H1 (cell line): ENCODE measurements at regions not wholly inside any gene's neighbourhood (a gene's known extent, or its start where the extent isn't known, plus 50 kb on each side); places are given as distances from the start of the nearest gene placed in this dataset.

Source experiments
- CTCF ChIA-PET: fragments of 300-600 bp; sonication (Branson Sonifier 250); formaldehyde crosslinking; loops from one replicate; lab custom pipeline; 2021; ENCODE audit not compliant: partially characterized antibody; lab: Charles Lee
- POLR2A ChIA-PET: fragments of 300-600 bp; sonication (Branson Sonifier 250); formaldehyde crosslinking; loops from one replicate; lab custom pipeline; 2021; ENCODE audit warnings: inconsistent platforms; ENCODE audit not compliant: partially characterized antibody; lab: Charles Lee
- DNase-seq, 2 experiments: peaks; one replicate each; pipeline versions ENCODE4 v3.0.0 to v3.0.0-alpha.2; 2010 to 2022; ENCODE audit warnings: low spot score in 2 of 2, low read depth in 1 of 2, mixed read lengths in 1 of 2
- FAIRE-seq: peaks from 2 replicates; lab custom pipeline; 2011; peaks lifted over from hg19 to GRCh38; lab: Jason Lieb, UNC
- H2AFZ ChIP-seq: 2 replicates; pipeline ENCODE4 v1.8.1; 2012; ENCODE audit warnings: low read length, inconsistent platforms
- H2AK5ac ChIP-seq: 2 replicates; pipeline ENCODE4 v1.6.1; 2013; ENCODE audit warnings: low read depth, low read length
- H2BK120ac ChIP-seq: replicated peaks from 2 replicates; pipeline ENCODE3; 2013; ENCODE audit warnings: low read depth, low read length, inconsistent platforms
- H2BK12ac ChIP-seq: 2 replicates; pipeline ENCODE4 v1.6.1; 2013; ENCODE audit warnings: low read depth, low read length
- H2BK15ac ChIP-seq: 2 replicates; pipeline ENCODE4 v1.6.1; 2013; ENCODE audit warnings: low read length
- H2BK20ac ChIP-seq: 2 replicates; pipeline ENCODE4 v1.6.1; 2013; ENCODE audit warnings: low read length
- H2BK5ac ChIP-seq: 2 replicates; pipeline ENCODE4 v1.6.1; 2013; ENCODE audit warnings: low read depth, low read length
- H3K14ac ChIP-seq: 2 replicates; pipeline ENCODE4 v1.6.1; 2013; ENCODE audit warnings: inconsistent platforms; ENCODE audit not compliant: insufficient read length
- H3K18ac ChIP-seq: 2 replicates; pipeline ENCODE4 v1.6.1; 2013; ENCODE audit warnings: low read length; ENCODE audit errors: extremely low read depth
- H3K23ac ChIP-seq: 2 replicates; pipeline ENCODE4 v1.6.1; 2013; ENCODE audit warnings: inconsistent platforms; ENCODE audit not compliant: insufficient read length
- H3K23me2 ChIP-seq: 2 replicates; pipeline ENCODE4 v1.6.1; 2013; ENCODE audit warnings: low read depth, low read length
- H3K27ac ChIP-seq: 2 replicates; pipeline ENCODE4 v1.6.1; 2011; ENCODE audit warnings: low read depth, low read length, inconsistent platforms
- H3K27me3 ChIP-seq, 4 experiments: replicated peaks in 1 of 4; 1 replicate in 1 of 4; 2 replicates in 3 of 4; pipeline versions ENCODE4 v1.6.1 to v1.8.1; 2011 to 2013; ENCODE audit warnings: low read length in 3 of 4, mild to moderate bottlenecking in 3 of 4, inconsistent platforms in 2 of 4, mixed read lengths in 2 of 4, moderate library complexity in 1 of 4; ENCODE audit not compliant: control insufficient read depth in 3 of 4, insufficient read depth in 3 of 4; ENCODE audit errors: extremely low read depth in 1 of 4
- H3K36me3 ChIP-seq, 4 experiments: 2 replicates each; pipeline versions ENCODE4 v1.6.1 to v1.8.1; 2011 to 2013; ENCODE audit warnings: mild to moderate bottlenecking in 4 of 4, low read length in 3 of 4, moderate library complexity in 2 of 4, control low read depth in 1 of 4, inconsistent platforms in 1 of 4; ENCODE audit not compliant: insufficient read depth in 4 of 4, control insufficient read depth in 2 of 4
- H3K4ac ChIP-seq: replicated peaks from 2 replicates; pipeline ENCODE3; 2013; ENCODE audit warnings: low read length, low read depth, mixed read lengths, inconsistent platforms; ENCODE audit not compliant: insufficient read length
- H3K4me1 ChIP-seq, 4 experiments: replicated peaks in 1 of 4; 1 replicate in 1 of 4; 2 replicates in 3 of 4; pipeline versions ENCODE4 v1.6.1 to v1.8.1; 2011 to 2013; ENCODE audit warnings: low read length in 3 of 4, inconsistent platforms in 2 of 4, mixed read lengths in 1 of 4; ENCODE audit not compliant: insufficient read depth in 4 of 4, control insufficient read depth in 3 of 4
- H3K4me2 ChIP-seq, 2 experiments: 2 replicates each; pipeline versions ENCODE4 v1.6.1 to v1.8.1; 2011 to 2013; ENCODE audit warnings: low read depth in 2 of 2, low read length in 2 of 2, control low read depth in 1 of 2, inconsistent platforms in 1 of 2, mild to moderate bottlenecking in 1 of 2; ENCODE audit not compliant: insufficient read depth in 1 of 2
- H3K4me3 ChIP-seq, 4 experiments: fragments of 200-600, 300-600 bp in 1 of 4; sonication (generic), shearing (Covaris generic), sonication (Bioruptor Twin) in 1 of 4; 2 replicates each; pipeline versions ENCODE4 v1.5.1 to v1.8.1; 2011 to 2016; ENCODE audit warnings: low read length in 4 of 4, low read depth in 3 of 4, control low read depth in 2 of 4, inconsistent platforms in 2 of 4, mild to moderate bottlenecking in 2 of 4, mixed read lengths in 1 of 4, moderate library complexity in 1 of 4; ENCODE audit not compliant: insufficient read depth in 2 of 4; ENCODE audit errors: extremely low read depth in 1 of 4
- H3K56ac ChIP-seq: replicated peaks from 2 replicates; pipeline ENCODE3; 2013; ENCODE audit warnings: low read depth, mild to moderate bottlenecking, mixed read lengths, low read length, inconsistent platforms; ENCODE audit not compliant: insufficient read length
- H3K79me1 ChIP-seq: 2 replicates; pipeline ENCODE4 v1.6.1; 2013; ENCODE audit warnings: low read depth, low read length, control low read depth
- H3K79me2 ChIP-seq, 2 experiments: 2 replicates each; pipeline versions ENCODE4 v1.6.1 to v1.8.1; 2012 to 2013; ENCODE audit warnings: low read length in 2 of 2, mild to moderate bottlenecking in 2 of 2, inconsistent platforms in 1 of 2; ENCODE audit not compliant: insufficient read depth in 2 of 2, control insufficient read depth in 1 of 2
- H3K9ac ChIP-seq, 4 experiments: replicated peaks in 1 of 4; 1 replicate in 1 of 4; 2 replicates in 3 of 4; pipeline versions ENCODE4 v1.6.1 to v1.8.1; 2011 to 2013; ENCODE audit warnings: low read depth in 3 of 4, low read length in 3 of 4, control low read depth in 2 of 4, mild to moderate bottlenecking in 2 of 4, moderate library complexity in 2 of 4, inconsistent platforms in 1 of 4; ENCODE audit errors: extremely low read depth in 1 of 4
- H3K9me3 ChIP-seq, 2 experiments: 2 replicates each; pipeline versions ENCODE4 v1.6.1 to v1.8.1; 2012 to 2013; ENCODE audit warnings: mild to moderate bottlenecking in 2 of 2, moderate library complexity in 2 of 2, control low read depth in 1 of 2, inconsistent platforms in 1 of 2, low read depth in 1 of 2, low read length in 1 of 2, mixed read lengths in 1 of 2; ENCODE audit not compliant: insufficient read depth in 2 of 2
- H4K20me1 ChIP-seq, 2 experiments: replicated peaks in 1 of 2; 2 replicates each; pipeline versions ENCODE3 to v1.8.1; 2011 to 2013; ENCODE audit warnings: inconsistent platforms in 2 of 2, low read length in 2 of 2, mild to moderate bottlenecking in 1 of 2; ENCODE audit not compliant: insufficient read depth in 2 of 2, control insufficient read depth in 1 of 2
- H4K5ac ChIP-seq: 2 replicates; pipeline ENCODE4 v1.6.1; 2013; ENCODE audit warnings: low read length, low read depth, mixed read lengths, inconsistent platforms; ENCODE audit not compliant: insufficient read length
- H4K8ac ChIP-seq: 2 replicates; pipeline ENCODE4 v1.8.0; 2013; ENCODE audit warnings: mild to moderate bottlenecking, moderate library complexity, low read length, inconsistent platforms; ENCODE audit not compliant: insufficient read depth; ENCODE audit errors: extremely low read depth
- H4K91ac ChIP-seq: replicated peaks from 2 replicates; pipeline ENCODE3; 2013; ENCODE audit warnings: low read length, mixed read lengths, inconsistent platforms; ENCODE audit not compliant: insufficient read length
- WGBS, 2 experiments: shearing (Covaris generic) in 1 of 2; methylation state at CpG; one replicate each; pipeline versions ENCODE4 v1.1.6 to v1.1.7; 2013 to 2015; ENCODE audit warnings: low lambda C conversion rate in 2 of 2, mixed read lengths in 2 of 2, inconsistent platforms in 1 of 2, low coverage in 1 of 2, missing lambda C conversion rate in 1 of 2; ENCODE audit not compliant: insufficient replicate concordance in 2 of 2, insufficient coverage in 1 of 2, insufficient read length in 1 of 2; ENCODE audit errors: extremely low coverage in 1 of 2, missing lambda C conversion rate in 1 of 2; 5-methylcytosine and 5-hydroxymethylcytosine counted together
- TF ChIP-seq, protein P1 (sequence below): fragments of 300-600 bp; sonication (generic); IDR thresholded peaks from 2 replicates; pipeline ENCODE4 v1.7.1; 2012; ENCODE audit warnings: low read length, moderate library complexity, mild to moderate bottlenecking, inconsistent platforms; ENCODE audit not compliant: insufficient replicate concordance

DNA sequence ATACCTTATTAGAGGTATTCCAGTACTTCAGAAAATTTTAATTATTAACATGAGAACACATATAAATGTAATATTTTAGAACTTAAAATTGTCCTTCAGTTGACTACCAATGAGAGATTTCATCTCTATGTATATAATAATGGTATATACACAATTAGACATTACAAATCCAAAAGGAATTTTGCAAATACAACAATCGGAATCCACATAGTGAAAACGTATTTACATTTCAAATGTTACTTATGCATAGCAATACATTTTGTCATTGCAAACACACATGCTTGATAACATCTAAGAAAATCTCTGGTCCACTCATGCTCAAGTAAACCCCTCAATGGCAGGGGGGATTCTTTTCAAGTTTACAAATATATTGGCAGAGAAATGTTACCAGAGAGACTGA lies 2345.2 kb downstream of the PCDH9 start:
- Histone ChIP-seq H3K9ac (no peak overlapping the region), H3K4me1 (no peaks in the 10 kb centered on the region), H2BK12ac (no peak overlapping the region), H3K27me3 (no peaks in the 10 kb centered on the region), H3K9me3 (no peaks in the 10 kb centered on the region), H3K4me3 (no peak overlapping the region), H2BK15ac (no peak overlapping the region), H3K18ac (no peak overlapping the region), H3K23ac (no peak overlapping the region), H3K4me2 (no peak overlapping the region), H2BK20ac (no peak overlapping the region), H3K79me2 (no peaks in the 10 kb centered on the region), H3K27ac (no peak overlapping the region), H2AFZ (no peak overlapping the region), H4K5ac (no peak overlapping the region), H3K14ac (no peak overlapping the region), H3K23me2 (no peaks in the 10 kb centered on the region; the same call in 1 of the 2 replicates), H3K4ac (no peak overlapping the region), H3K79me1 (no peaks in the 10 kb centered on the region), H2BK5ac (no peak overlapping the region), H4K8ac (no peak overlapping the region), H3K56ac (no peak overlapping the region), H2BK120ac (no peak overlapping the region), H3K36me3 (no peaks in the 10 kb centered on the region), H4K91ac (no peak overlapping the region), H2AK5ac (no peak overlapping the region), H4K20me1 (no peaks in the 10 kb centered on the region)
- DNase-seq (no peak), FAIRE-seq (no peak)
- 80% methylated on average over 2 of the region's 2 CpGs; no CpG with 5 or more reads in 1 of the 2 experiments for WGBS, 2 experiments
- POLR2A ChIA-PET, result no interaction called here
- CTCF ChIA-PET, result no interaction called here
- TF ChIP-seq, protein P1, sequence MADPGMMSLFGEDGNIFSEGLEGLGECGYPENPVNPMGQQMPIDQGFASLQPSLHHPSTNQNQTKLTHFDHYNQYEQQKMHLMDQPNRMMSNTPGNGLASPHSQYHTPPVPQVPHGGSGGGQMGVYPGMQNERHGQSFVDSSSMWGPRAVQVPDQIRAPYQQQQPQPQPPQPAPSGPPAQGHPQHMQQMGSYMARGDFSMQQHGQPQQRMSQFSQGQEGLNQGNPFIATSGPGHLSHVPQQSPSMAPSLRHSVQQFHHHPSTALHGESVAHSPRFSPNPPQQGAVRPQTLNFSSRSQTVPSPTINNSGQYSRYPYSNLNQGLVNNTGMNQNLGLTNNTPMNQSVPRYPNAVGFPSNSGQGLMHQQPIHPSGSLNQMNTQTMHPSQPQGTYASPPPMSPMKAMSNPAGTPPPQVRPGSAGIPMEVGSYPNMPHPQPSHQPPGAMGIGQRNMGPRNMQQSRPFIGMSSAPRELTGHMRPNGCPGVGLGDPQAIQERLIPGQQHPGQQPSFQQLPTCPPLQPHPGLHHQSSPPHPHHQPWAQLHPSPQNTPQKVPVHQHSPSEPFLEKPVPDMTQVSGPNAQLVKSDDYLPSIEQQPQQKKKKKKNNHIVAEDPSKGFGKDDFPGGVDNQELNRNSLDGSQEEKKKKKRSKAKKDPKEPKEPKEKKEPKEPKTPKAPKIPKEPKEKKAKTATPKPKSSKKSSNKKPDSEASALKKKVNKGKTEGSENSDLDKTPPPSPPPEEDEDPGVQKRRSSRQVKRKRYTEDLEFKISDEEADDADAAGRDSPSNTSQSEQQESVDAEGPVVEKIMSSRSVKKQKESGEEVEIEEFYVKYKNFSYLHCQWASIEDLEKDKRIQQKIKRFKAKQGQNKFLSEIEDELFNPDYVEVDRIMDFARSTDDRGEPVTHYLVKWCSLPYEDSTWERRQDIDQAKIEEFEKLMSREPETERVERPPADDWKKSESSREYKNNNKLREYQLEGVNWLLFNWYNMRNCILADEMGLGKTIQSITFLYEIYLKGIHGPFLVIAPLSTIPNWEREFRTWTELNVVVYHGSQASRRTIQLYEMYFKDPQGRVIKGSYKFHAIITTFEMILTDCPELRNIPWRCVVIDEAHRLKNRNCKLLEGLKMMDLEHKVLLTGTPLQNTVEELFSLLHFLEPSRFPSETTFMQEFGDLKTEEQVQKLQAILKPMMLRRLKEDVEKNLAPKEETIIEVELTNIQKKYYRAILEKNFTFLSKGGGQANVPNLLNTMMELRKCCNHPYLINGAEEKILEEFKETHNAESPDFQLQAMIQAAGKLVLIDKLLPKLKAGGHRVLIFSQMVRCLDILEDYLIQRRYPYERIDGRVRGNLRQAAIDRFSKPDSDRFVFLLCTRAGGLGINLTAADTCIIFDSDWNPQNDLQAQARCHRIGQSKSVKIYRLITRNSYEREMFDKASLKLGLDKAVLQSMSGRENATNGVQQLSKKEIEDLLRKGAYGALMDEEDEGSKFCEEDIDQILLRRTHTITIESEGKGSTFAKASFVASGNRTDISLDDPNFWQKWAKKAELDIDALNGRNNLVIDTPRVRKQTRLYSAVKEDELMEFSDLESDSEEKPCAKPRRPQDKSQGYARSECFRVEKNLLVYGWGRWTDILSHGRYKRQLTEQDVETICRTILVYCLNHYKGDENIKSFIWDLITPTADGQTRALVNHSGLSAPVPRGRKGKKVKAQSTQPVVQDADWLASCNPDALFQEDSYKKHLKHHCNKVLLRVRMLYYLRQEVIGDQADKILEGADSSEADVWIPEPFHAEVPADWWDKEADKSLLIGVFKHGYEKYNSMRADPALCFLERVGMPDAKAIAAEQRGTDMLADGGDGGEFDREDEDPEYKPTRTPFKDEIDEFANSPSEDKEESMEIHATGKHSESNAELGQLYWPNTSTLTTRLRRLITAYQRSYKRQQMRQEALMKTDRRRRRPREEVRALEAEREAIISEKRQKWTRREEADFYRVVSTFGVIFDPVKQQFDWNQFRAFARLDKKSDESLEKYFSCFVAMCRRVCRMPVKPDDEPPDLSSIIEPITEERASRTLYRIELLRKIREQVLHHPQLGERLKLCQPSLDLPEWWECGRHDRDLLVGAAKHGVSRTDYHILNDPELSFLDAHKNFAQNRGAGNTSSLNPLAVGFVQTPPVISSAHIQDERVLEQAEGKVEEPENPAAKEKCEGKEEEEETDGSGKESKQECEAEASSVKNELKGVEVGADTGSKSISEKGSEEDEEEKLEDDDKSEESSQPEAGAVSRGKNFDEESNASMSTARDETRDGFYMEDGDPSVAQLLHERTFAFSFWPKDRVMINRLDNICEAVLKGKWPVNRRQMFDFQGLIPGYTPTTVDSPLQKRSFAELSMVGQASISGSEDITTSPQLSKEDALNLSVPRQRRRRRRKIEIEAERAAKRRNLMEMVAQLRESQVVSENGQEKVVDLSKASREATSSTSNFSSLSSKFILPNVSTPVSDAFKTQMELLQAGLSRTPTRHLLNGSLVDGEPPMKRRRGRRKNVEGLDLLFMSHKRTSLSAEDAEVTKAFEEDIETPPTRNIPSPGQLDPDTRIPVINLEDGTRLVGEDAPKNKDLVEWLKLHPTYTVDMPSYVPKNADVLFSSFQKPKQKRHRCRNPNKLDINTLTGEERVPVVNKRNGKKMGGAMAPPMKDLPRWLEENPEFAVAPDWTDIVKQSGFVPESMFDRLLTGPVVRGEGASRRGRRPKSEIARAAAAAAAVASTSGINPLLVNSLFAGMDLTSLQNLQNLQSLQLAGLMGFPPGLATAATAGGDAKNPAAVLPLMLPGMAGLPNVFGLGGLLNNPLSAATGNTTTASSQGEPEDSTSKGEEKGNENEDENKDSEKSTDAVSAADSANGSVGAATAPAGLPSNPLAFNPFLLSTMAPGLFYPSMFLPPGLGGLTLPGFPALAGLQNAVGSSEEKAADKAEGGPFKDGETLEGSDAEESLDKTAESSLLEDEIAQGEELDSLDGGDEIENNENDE, result no peak
